ENCODE measurements at regions not wholly inside any gene's neighbourhood (a gene's known extent, or its start where the extent isn't known, plus 50 kb on each side); places are given as distances from the start of the nearest gene placed in this dataset.

- TF ChIP-seq YY1 (IDR thresholded peaks at IDR 0.05; ENCODE audit: low read depth), result no peak
- TF ChIP-seq, protein P1, sequence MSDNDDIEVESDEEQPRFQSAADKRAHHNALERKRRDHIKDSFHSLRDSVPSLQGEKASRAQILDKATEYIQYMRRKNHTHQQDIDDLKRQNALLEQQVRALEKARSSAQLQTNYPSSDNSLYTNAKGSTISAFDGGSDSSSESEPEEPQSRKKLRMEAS (IDR thresholded peaks at IDR 0.05), result no peak
Observed at GRCh38 chr11:104713401-104713800, 184.9 kb downstream of the CASP12 start.
